Smooth muscle cell (in vitro differentiated cells): ENCODE measurements at regions not wholly inside any gene's neighbourhood (a gene's known extent, or its start where the extent isn't known, plus 50 kb on each side); places are given as distances from the start of the nearest gene placed in this dataset.

Experiments
- DNase-seq: peaks from one replicate; lab custom pipeline; 2025; ENCODE audit not compliant: unreplicated experiment; lab: John Stamatoyannopoulos, UW
- H2AFZ ChIP-seq: fragments of 200-600 bp; sonication (generic); 2 replicates; pipeline ENCODE4 v1.6.0; 2016; ENCODE audit warnings: antibody characterized with exemption, low read depth, mild to moderate bottlenecking
- H3F3A ChIP-seq: fragments of 200-600 bp; sonication (generic); 2 replicates; pipeline ENCODE4 v1.6.0; 2017; ENCODE audit warnings: antibody characterized with exemption, low read depth
- H3K27ac ChIP-seq: fragments of 200-600 bp; sonication (generic); 2 replicates; pipeline ENCODE4 v1.5.1; 2016; ENCODE audit warnings: low read depth, mild to moderate bottlenecking
- H3K27me3 ChIP-seq: fragments of 200-600 bp; sonication (generic); 2 replicates; pipeline ENCODE4 v1.6.1; 2016; ENCODE audit warnings: low read depth, mild to moderate bottlenecking
- H3K36me3 ChIP-seq: fragments of 200-600 bp; sonication (generic); 2 replicates; pipeline ENCODE4 v1.5.1; 2016; ENCODE audit warnings: low read depth
- H3K4me1 ChIP-seq: fragments of 200-600 bp; sonication (generic); 2 replicates; pipeline ENCODE4 v1.5.1; 2016; ENCODE audit warnings: low read depth
- H3K4me2 ChIP-seq: fragments of 200-600 bp; sonication (generic); 2 replicates; pipeline ENCODE4 v1.6.0; 2016; ENCODE audit warnings: mild to moderate bottlenecking
- H3K4me3 ChIP-seq: fragments of 200-600 bp; sonication (generic); 2 replicates; pipeline ENCODE4 v1.5.1; 2016; ENCODE audit warnings: mild to moderate bottlenecking
- H3K79me2 ChIP-seq: fragments of 200-600 bp; sonication (generic); 2 replicates; pipeline ENCODE4 v1.6.0; 2016; ENCODE audit warnings: low read depth, mild to moderate bottlenecking
- H3K9ac ChIP-seq: fragments of 200-600 bp; sonication (generic); 2 replicates; pipeline ENCODE4 v1.6.0; 2016; ENCODE audit warnings: low read depth
- H3K9me3 ChIP-seq: fragments of 200-600 bp; sonication (generic); replicated peaks from 2 replicates; pipeline ENCODE4 v1.5.1; 2016; ENCODE audit warnings: low read depth
- H4K20me1 ChIP-seq: fragments of 200-600 bp; sonication (generic); 2 replicates; pipeline ENCODE4 v1.6.0; 2016; ENCODE audit warnings: low read depth
- WGBS: methylation state at CpG from one replicate; pipeline ENCODE4 v1.1.7; 2016; ENCODE audit warnings: low lambda C conversion rate; 5-methylcytosine and 5-hydroxymethylcytosine counted together
- TF ChIP-seq, protein P1 (sequence below): fragments of 200-600 bp; sonication (generic); IDR thresholded peaks from 2 replicates; pipeline ENCODE4 v1.5.1; 2017; ENCODE audit warnings: borderline replicate concordance, mild to moderate bottlenecking, antibody characterized with exemption; ENCODE audit not compliant: insufficient read depth, poor library complexity, severe bottlenecking

GRCh38 chr13:68976287-68976686 is 1131.3 kb upstream of the ATXN8OS start:
- no peak overlapping the region for H3K4me3 ChIP-seq

GRCh38 chr13:68970532-68970931 is 1137.1 kb upstream of the ATXN8OS start:
- Histone ChIP-seq H3K79me2 (no peaks in the 10 kb centered on the region), H3F3A (no peaks in the 10 kb centered on the region), H3K9me3 (no peaks in the 10 kb centered on the region), H3K4me2 (no peak overlapping the region), H2AFZ (no peak overlapping the region), H3K9ac (no peak overlapping the region), H3K4me3 (no peak overlapping the region), H3K4me1 (peaks cover 10% of the 10 kb centered on the region), H3K27me3 (no peaks in the 10 kb centered on the region), H3K36me3 (no peaks in the 10 kb centered on the region), H4K20me1 (no peaks in the 10 kb centered on the region), H3K27ac (no peak overlapping the region)
- TF ChIP-seq, protein P1, sequence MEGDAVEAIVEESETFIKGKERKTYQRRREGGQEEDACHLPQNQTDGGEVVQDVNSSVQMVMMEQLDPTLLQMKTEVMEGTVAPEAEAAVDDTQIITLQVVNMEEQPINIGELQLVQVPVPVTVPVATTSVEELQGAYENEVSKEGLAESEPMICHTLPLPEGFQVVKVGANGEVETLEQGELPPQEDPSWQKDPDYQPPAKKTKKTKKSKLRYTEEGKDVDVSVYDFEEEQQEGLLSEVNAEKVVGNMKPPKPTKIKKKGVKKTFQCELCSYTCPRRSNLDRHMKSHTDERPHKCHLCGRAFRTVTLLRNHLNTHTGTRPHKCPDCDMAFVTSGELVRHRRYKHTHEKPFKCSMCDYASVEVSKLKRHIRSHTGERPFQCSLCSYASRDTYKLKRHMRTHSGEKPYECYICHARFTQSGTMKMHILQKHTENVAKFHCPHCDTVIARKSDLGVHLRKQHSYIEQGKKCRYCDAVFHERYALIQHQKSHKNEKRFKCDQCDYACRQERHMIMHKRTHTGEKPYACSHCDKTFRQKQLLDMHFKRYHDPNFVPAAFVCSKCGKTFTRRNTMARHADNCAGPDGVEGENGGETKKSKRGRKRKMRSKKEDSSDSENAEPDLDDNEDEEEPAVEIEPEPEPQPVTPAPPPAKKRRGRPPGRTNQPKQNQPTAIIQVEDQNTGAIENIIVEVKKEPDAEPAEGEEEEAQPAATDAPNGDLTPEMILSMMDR: no peak
- no peak for DNase-seq

More at GRCh38 chr13:68976287-68976686, 1131.3 kb upstream of the ATXN8OS start:
- peaks cover under 1% of the 10 kb centered on the region for H3K4me1 ChIP-seq
- H3K27ac ChIP-seq: no peak overlapping the region
- TF ChIP-seq, protein P1: no peak
- H4K20me1 ChIP-seq: no peaks in the 10 kb centered on the region
- H3K9ac ChIP-seq: no peak overlapping the region
- no peaks in the 10 kb centered on the region for H3K79me2 ChIP-seq
- no peaks in the 10 kb centered on the region for H3F3A ChIP-seq
- H3K36me3 ChIP-seq: no peaks in the 10 kb centered on the region
- 91% methylated on average over 2 of the region's 2 CpGs for WGBS
- H3K4me2 ChIP-seq: no peak overlapping the region
- H3K9me3 ChIP-seq: no peaks in the 10 kb centered on the region
- no peak for DNase-seq
- H2AFZ ChIP-seq: no peak overlapping the region
- no peaks in the 10 kb centered on the region for H3K27me3 ChIP-seq

- Histone ChIP-seq H3K27ac (no peak overlapping the region), H2AFZ (no peak overlapping the region), H3K27me3 (no peaks in the 10 kb centered on the region), H3K4me3 (no peak overlapping the region), H3K36me3 (no peaks in the 10 kb centered on the region), H3K4me2 (no peak overlapping the region), H4K20me1 (no peaks in the 10 kb centered on the region), H3K9me3 (no peaks in the 10 kb centered on the region), H3K4me1 (no peaks in the 10 kb centered on the region), H3F3A (no peaks in the 10 kb centered on the region), H3K79me2 (no peaks in the 10 kb centered on the region), H3K9ac (no peak overlapping the region)
- DNase-seq: no peak
- TF ChIP-seq, protein P1: no peak
Observed at GRCh38 chr13:68948586-68948985, 1159.0 kb upstream of the ATXN8OS start.

GRCh38 chr13:68944272-68944671 is 1163.4 kb upstream of the ATXN8OS start:
- Histone ChIP-seq H3K4me2 (no peak overlapping the region), H2AFZ (no peak overlapping the region), H3K4me1 (peaks cover 6% of the 10 kb centered on the region), H3K36me3 (no peaks in the 10 kb centered on the region), H3K27me3 (no peaks in the 10 kb centered on the region), H3F3A (no peaks in the 10 kb centered on the region), H4K20me1 (no peaks in the 10 kb centered on the region), H3K4me3 (no peak overlapping the region), H3K27ac (no peak overlapping the region), H3K9ac (no peak overlapping the region), H3K79me2 (no peaks in the 10 kb centered on the region), H3K9me3 (no peaks in the 10 kb centered on the region)
- TF ChIP-seq, protein P1: no peak
- 58% methylated on average over 2 of the region's 2 CpGs for WGBS
- no peak for DNase-seq
